ENCODE measurements at regions not wholly inside any gene's neighbourhood (a gene's known extent, or its start where the extent isn't known, plus 50 kb on each side); places are given as distances from the start of the nearest gene placed in this dataset.

DNA sequence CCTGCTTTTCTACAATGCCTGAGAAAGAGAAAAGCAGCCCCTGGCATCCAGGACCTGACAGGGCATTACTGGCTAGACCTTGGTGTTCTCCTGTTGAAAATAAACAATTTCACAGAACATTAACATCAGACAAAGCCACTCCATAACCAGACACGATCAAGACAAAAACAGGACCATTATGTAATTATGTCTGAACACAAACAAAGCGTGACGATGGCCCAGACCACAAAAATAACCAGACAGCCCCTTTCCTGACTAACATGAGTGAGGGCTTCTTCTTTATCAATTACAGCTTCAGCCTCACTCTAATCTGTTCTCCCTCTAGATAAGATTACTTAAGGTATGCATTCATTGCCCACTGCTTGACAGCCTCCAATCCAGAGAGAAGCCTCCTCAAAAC lies 172.7 kb upstream of the LMCD1 start:
- TF ChIP-seq, protein P1, sequence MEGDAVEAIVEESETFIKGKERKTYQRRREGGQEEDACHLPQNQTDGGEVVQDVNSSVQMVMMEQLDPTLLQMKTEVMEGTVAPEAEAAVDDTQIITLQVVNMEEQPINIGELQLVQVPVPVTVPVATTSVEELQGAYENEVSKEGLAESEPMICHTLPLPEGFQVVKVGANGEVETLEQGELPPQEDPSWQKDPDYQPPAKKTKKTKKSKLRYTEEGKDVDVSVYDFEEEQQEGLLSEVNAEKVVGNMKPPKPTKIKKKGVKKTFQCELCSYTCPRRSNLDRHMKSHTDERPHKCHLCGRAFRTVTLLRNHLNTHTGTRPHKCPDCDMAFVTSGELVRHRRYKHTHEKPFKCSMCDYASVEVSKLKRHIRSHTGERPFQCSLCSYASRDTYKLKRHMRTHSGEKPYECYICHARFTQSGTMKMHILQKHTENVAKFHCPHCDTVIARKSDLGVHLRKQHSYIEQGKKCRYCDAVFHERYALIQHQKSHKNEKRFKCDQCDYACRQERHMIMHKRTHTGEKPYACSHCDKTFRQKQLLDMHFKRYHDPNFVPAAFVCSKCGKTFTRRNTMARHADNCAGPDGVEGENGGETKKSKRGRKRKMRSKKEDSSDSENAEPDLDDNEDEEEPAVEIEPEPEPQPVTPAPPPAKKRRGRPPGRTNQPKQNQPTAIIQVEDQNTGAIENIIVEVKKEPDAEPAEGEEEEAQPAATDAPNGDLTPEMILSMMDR (IDR thresholded peaks at IDR 0.05), result no peak
- H3K4me1 ChIP-seq, result no peaks in the 10 kb centered on the region
- H3K27ac ChIP-seq, result no peak overlapping the region
- H3K36me3 ChIP-seq, result no peaks in the 10 kb centered on the region
- H3K9me3 ChIP-seq, result no peaks in the 10 kb centered on the region
- intact Hi-C loops (cut with DNase I), result no loop called here
- DNase-seq (no peak), ATAC-seq (no peak)
- no peaks in the 10 kb centered on the region for H3K27me3 ChIP-seq (ENCODE audit: low read depth)
- H3K4me3 ChIP-seq, result no peak overlapping the region

DNA sequence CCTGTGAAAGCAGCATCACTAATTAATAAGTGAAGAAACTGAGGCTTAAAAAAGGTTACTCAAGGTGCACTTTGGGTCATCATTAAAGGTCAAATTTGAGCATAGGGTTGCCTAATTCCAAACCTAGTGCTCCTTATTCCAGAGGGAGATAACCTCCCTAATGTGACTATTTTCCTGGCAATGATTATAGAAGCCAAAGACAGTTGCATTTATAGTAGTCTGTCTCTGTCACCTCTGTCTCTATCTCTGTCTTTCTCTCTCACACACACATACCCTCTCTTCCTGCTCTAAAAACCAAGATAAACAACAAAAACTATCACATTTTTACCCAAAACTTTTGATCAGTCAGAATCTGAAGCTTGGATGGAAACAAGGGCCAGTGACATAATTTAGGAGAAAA lies 172.0 kb upstream of the LMCD1 start:
- Histone ChIP-seq H3K4me3 (no peak overlapping the region), H3K36me3 (no peaks in the 10 kb centered on the region), H3K9me3 (no peaks in the 10 kb centered on the region), H3K4me1 (no peaks in the 10 kb centered on the region), H3K27ac (no peak overlapping the region), H3K27me3 (ENCODE audit: low read depth) (no peaks in the 10 kb centered on the region)
- intact Hi-C loops (cut with DNase I), result no loop called here
- DNase-seq (no peak), ATAC-seq (no peak)
- TF ChIP-seq, protein P1 (IDR thresholded peaks at IDR 0.05), result no peak

DNA sequence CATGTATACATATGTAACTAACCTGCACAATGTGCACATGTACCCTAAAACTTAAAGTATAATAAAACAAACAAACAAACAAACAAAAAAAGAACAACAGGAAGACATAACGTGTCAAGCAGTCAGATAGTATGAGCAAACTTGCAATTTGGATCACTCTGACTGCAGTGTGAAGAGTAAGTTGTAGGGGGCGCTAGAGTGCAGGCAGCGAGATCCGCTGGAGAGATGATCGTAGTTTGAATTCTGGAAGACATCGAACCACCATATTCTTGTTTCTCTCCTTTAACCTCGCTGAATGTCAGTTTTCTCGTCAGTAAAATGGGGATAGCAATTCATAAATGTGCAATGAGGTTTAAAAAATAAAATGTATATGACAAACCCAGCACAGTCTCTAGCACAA lies 165.2 kb upstream of the LMCD1 start:
- ATAC-seq (no peak), DNase-seq (no peak)
- Histone ChIP-seq H3K36me3 (no peaks in the 10 kb centered on the region), H3K27me3 (ENCODE audit: low read depth) (no peaks in the 10 kb centered on the region), H3K9me3 (no peaks in the 10 kb centered on the region), H3K4me1 (no peaks in the 10 kb centered on the region), H3K4me3 (no peak overlapping the region), H3K27ac (no peak overlapping the region)
- intact Hi-C loops (cut with DNase I), result no loop called here
- TF ChIP-seq, protein P1 (IDR thresholded peaks at IDR 0.05), result no peak

DNA sequence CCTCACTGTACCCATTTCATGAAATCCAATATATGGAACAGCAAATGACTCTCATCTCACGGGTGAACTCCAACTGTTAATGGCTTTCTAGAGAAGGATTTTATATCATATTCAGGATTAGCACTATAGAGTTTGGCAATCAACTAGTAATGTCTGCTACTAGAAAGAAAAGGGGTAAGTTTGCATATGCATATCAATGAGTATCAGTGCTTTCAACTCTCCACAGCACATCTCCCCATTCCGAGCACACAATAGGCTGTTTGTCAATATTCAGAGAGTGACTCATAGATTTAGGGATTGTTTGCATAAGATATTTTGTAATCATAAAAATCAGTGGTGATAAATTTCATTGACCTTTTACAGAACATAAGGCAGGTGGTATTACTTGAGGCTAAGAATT lies 163.2 kb upstream of the LMCD1 start:
- Histone ChIP-seq H3K9me3 (no peaks in the 10 kb centered on the region), H3K36me3 (no peaks in the 10 kb centered on the region), H3K4me1 (no peaks in the 10 kb centered on the region), H3K27me3 (ENCODE audit: low read depth) (no peaks in the 10 kb centered on the region), H3K27ac (no peak overlapping the region), H3K4me3 (no peak overlapping the region)
- DNase-seq, result no peak
- intact Hi-C loops (cut with DNase I), result no loop called here
- TF ChIP-seq, protein P1 (IDR thresholded peaks at IDR 0.05), result no peak
- no peak for ATAC-seq

DNA sequence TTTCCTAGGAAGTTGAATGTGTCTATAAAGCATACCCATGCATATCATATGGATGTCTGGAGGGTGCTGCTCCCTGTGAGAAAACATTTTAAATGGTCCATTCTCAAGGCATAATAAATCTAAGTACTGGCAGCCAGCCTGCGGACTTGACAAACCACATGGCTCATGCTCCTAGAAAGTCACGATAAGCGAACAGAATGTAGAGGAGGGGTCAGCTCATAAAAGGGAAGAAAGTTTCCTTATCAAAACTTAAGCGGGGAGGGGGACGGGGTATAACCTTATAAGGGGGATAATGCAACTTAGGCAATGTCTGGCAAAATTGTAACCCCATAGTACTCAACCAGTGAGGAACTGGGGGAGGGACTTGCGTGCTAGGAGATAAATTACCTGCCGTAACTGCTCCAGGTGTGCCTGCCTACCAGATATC lies 159.8 kb upstream of the LMCD1 start:
- intact Hi-C loops (cut with DNase I), result no loop called here
- Histone ChIP-seq H3K27ac (no peak overlapping the region), H3K4me1 (no peaks in the 10 kb centered on the region), H3K4me3 (no peak overlapping the region), H3K36me3 (no peaks in the 10 kb centered on the region), H3K9me3 (peaks cover 8% of the 10 kb centered on the region), H3K27me3 (ENCODE audit: low read depth) (no peaks in the 10 kb centered on the region)
- ATAC-seq (no peak), DNase-seq (no peak)
- TF ChIP-seq, protein P1 (IDR thresholded peaks at IDR 0.05), result no peak

DNA sequence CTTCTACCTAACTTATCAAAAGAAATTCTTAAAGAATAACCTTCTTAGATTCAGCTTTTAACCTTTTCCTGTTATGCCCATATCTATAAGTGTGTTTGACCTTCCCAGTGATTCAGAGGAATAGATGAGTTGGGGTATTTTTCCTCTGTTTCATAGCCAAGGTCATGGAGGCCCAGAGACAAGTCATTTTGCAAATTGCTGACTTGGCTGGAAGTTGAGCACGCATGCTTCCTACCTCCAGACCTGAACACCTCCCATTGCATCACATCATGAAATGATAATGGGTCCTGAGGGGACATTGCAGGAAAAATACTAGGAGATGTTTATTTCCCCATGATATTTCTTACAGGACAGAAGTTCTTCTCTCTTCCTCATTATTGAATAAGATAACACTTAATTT lies 158.6 kb upstream of the LMCD1 start:
- intact Hi-C loops (cut with DNase I), result no loop called here
- Histone ChIP-seq H3K4me1 (no peaks in the 10 kb centered on the region), H3K4me3 (no peak overlapping the region), H3K36me3 (no peaks in the 10 kb centered on the region), H3K27ac (no peak overlapping the region), H3K27me3 (ENCODE audit: low read depth) (no peaks in the 10 kb centered on the region), H3K9me3 (peaks cover 8% of the 10 kb centered on the region)
- no peak for DNase-seq
- ATAC-seq, result no peak
- TF ChIP-seq, protein P1 (IDR thresholded peaks at IDR 0.05), result no peak

Measured in lower lobe of right lung (tissue), 2 donors.